Panc1 (cell line): ENCODE measurements at regions not wholly inside any gene's neighbourhood (a gene's known extent, or its start where the extent isn't known, plus 50 kb on each side); places are given as distances from the start of the nearest gene placed in this dataset.

ENCODE experiments used
- CTCF ChIP-seq: fragments of 450-650 bp; IDR thresholded peaks from 2 replicates; pipeline ENCODE4 v1.5.1; 2017; ENCODE audit warnings: mild to moderate bottlenecking
- POLR2AphosphoS5 ChIP-seq: IDR thresholded peaks from 2 replicates; pipeline ENCODE4 v1.6.1; 2012; ENCODE audit warnings: mild to moderate bottlenecking, low read depth, low read length, moderate library complexity

DNA sequence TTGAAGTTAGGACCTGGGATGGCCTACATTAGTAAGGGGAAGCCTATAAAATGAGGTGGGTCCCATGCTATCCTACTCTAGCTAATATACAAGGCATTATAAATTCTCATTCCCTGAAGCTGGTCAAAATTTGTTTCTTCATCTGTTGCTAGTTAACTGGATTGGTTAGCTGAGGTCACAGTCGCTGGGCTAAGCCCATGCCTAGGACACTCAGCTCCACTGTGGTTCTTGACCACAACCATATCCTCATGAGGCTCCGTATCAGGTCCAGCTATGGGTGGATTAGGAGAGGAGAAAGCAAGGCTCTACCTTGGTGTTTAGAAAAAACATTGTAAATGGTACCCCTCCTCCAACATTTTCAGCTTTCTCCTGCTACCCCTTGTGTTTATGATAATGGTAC is 52.8 kb upstream of the RAI14 start:
- TF ChIP-seq CTCF (no peak), POLR2AphosphoS5 (no peak)
